Neutrophil (primary cell): ENCODE measurements at regions not wholly inside any gene's neighbourhood (a gene's known extent, or its start where the extent isn't known, plus 50 kb on each side); places are given as distances from the start of the nearest gene placed in this dataset.
A peak's percentile ranks its signal among the peaks of the same experiment; 100 is the strongest.

Experiments
- H3K27ac ChIP-seq: fragments of 200-600 bp; sonication (generic); 2 replicates; pipeline ENCODE4 v1.5.1; 2016; ENCODE audit warnings: mild to moderate bottlenecking, moderate library complexity
- H3K27me3 ChIP-seq: fragments of 200-600 bp; sonication (generic); 2 replicates; pipeline ENCODE4 v1.6.0; 2016; ENCODE audit warnings: mild to moderate bottlenecking
- H3K36me3 ChIP-seq: fragments of 200-600 bp; sonication (generic); 2 replicates; pipeline ENCODE4 v1.5.1; 2017
- H3K4me1 ChIP-seq, 2 experiments: fragments of 200-600 bp in 1 of 2; sonication (generic) in 1 of 2; 1 replicate in 1 of 2; 2 replicates in 1 of 2; pipeline versions ENCODE4 v1.5.1 to v1.6.1; 2013 to 2016; ENCODE audit warnings: low read depth in 1 of 2, low read length in 1 of 2, mild to moderate bottlenecking in 1 of 2, moderate library complexity in 1 of 2; ENCODE audit not compliant: control insufficient read depth in 1 of 2, insufficient read depth in 1 of 2
- H3K4me3 ChIP-seq, 2 experiments: fragments of 200-600 bp in 1 of 2; sonication (generic) in 1 of 2; 1 replicate in 1 of 2; 2 replicates in 1 of 2; pipeline ENCODE4 v1.5.1; 2013 to 2016; ENCODE audit warnings: low read depth in 1 of 2, low read length in 1 of 2, mild to moderate bottlenecking in 1 of 2, moderate library complexity in 1 of 2
- H3K9me3 ChIP-seq: fragments of 200-600 bp; sonication (generic); 2 replicates; pipeline ENCODE4 v1.5.1; 2016
- CTCF ChIP-seq: fragments of 200-600 bp; sonication (generic); IDR thresholded peaks from 2 replicates; pipeline ENCODE4 v1.5.1; 2016; ENCODE audit warnings: antibody characterized with exemption

GRCh38 chr3:72547183-72547582 lies 301.1 kb downstream of the SHQ1 start:
- no peak overlapping the region for H3K27ac ChIP-seq
- no peak overlapping the region for H3K4me3 ChIP-seq
- no peaks in the 10 kb centered on the region for H3K9me3 ChIP-seq
- H3K27me3 ChIP-seq: no peaks in the 10 kb centered on the region
- TF ChIP-seq CTCF: no peak
- peaks cover 33 to 38% of the 10 kb centered on the region in 2 experiments for H3K4me1 ChIP-seq
- no peaks in the 10 kb centered on the region for H3K36me3 ChIP-seq

GRCh38 chr3:72544239-72544638 lies 304.0 kb downstream of the SHQ1 start:
- Histone ChIP-seq H3K27me3 (no peaks in the 10 kb centered on the region), H3K4me3 (no peak overlapping the region), H3K4me1 (peaks cover 19 to 24% of the 10 kb centered on the region in 2 experiments), H3K36me3 (no peaks in the 10 kb centered on the region), H3K9me3 (no peaks in the 10 kb centered on the region), H3K27ac (no peak overlapping the region)
- no peak for TF ChIP-seq CTCF

- no peaks in the 10 kb centered on the region for H3K27me3 ChIP-seq
- H3K4me3 ChIP-seq: no peak overlapping the region
- no peaks in the 10 kb centered on the region for H3K36me3 ChIP-seq
- H3K4me1 ChIP-seq: peaks cover 10 to 16% of the 10 kb centered on the region in 2 experiments
- H3K9me3 ChIP-seq: no peaks in the 10 kb centered on the region
- H3K27ac ChIP-seq: peak overlapping the region; percentile 36
- no peak for TF ChIP-seq CTCF
Measured at GRCh38 chr3:72543246-72543645, 305.0 kb downstream of the SHQ1 start.

- H3K9me3 ChIP-seq: no peaks in the 10 kb centered on the region
- peaks cover 10 to 16% of the 10 kb centered on the region in 2 experiments for H3K4me1 ChIP-seq
- no peaks in the 10 kb centered on the region for H3K36me3 ChIP-seq
- H3K4me3 ChIP-seq: no peak overlapping the region
- peak overlapping the region; percentile 36 for H3K27ac ChIP-seq
- no peak for TF ChIP-seq CTCF
- no peaks in the 10 kb centered on the region for H3K27me3 ChIP-seq
Measured at GRCh38 chr3:72542781-72543180, 305.5 kb downstream of the SHQ1 start.

GRCh38 chr3:72539856-72540255 lies 308.4 kb downstream of the SHQ1 start:
- H3K36me3 ChIP-seq: no peaks in the 10 kb centered on the region
- H3K27me3 ChIP-seq: no peaks in the 10 kb centered on the region
- H3K9me3 ChIP-seq: no peaks in the 10 kb centered on the region
- no peak for TF ChIP-seq CTCF
- no peak overlapping the region for H3K27ac ChIP-seq
- H3K4me3 ChIP-seq: no peak overlapping the region
- peaks cover 10 to 16% of the 10 kb centered on the region in 2 experiments for H3K4me1 ChIP-seq
